GM23338 (cell line): ENCODE measurements at regions not wholly inside any gene's neighbourhood (a gene's known extent, or its start where the extent isn't known, plus 50 kb on each side); places are given as distances from the start of the nearest gene placed in this dataset.

Experiments
- ATAC-seq: fragments of 200-7000 bp; cut with Tn5 transposase; 3 replicates; pipeline ENCODE4 v1.9.1; 2020
- DNase-seq: peaks from one replicate; pipeline ENCODE4 v3.0.0-alpha.2; 2015; ENCODE audit warnings: low spot score
- H2AFZ ChIP-seq: fragments of 200-600 bp; sonication (generic); 2 replicates; pipeline ENCODE4 v1.8.0; 2016; ENCODE audit warnings: antibody characterized with exemption, mild to moderate bottlenecking, moderate library complexity
- H3F3A ChIP-seq: fragments of 200-600 bp; sonication (generic); replicated peaks from 2 replicates; pipeline ENCODE4 v1.8.0; 2017; ENCODE audit warnings: antibody characterized with exemption, mixed run types, low read depth
- H3K27ac ChIP-seq: fragments of 200-600 bp; sonication (generic); 2 replicates; pipeline ENCODE4 v1.6.1; 2016; ENCODE audit warnings: low read depth
- H3K27me3 ChIP-seq: fragments of 200-600 bp; sonication (generic); 2 replicates; pipeline ENCODE4 v1.8.0; 2016; ENCODE audit warnings: mild to moderate bottlenecking, mixed run types, moderate library complexity; ENCODE audit not compliant: insufficient read depth
- H3K36me3 ChIP-seq: fragments of 200-600 bp; sonication (generic); 2 replicates; pipeline ENCODE4 v1.8.0; 2016; ENCODE audit warnings: mild to moderate bottlenecking; ENCODE audit not compliant: insufficient read depth
- H3K4me1 ChIP-seq: fragments of 200-600 bp; sonication (generic); 2 replicates; pipeline ENCODE4 v1.8.0; 2016; ENCODE audit warnings: mild to moderate bottlenecking, moderate library complexity; ENCODE audit not compliant: insufficient read depth
- H3K4me2 ChIP-seq: fragments of 200-600 bp; sonication (generic); 2 replicates; pipeline ENCODE4 v1.7.1; 2017; ENCODE audit warnings: mixed run types
- H3K4me3 ChIP-seq: fragments of 200-600 bp; sonication (generic); 2 replicates; pipeline ENCODE4 v1.6.1; 2016; ENCODE audit warnings: mixed run types
- H3K79me2 ChIP-seq: fragments of 200-600 bp; sonication (generic); replicated peaks from 2 replicates; pipeline ENCODE4 v1.8.0; 2017; ENCODE audit warnings: mild to moderate bottlenecking; ENCODE audit not compliant: insufficient read depth
- H3K9me2 ChIP-seq: fragments of 200-600 bp; sonication (generic); 2 replicates; pipeline ENCODE4 v1.8.0; 2017; ENCODE audit not compliant: insufficient read depth
- H4K20me1 ChIP-seq: fragments of 200-600 bp; sonication (generic); replicated peaks from 2 replicates; pipeline ENCODE4 v1.8.0; 2017; ENCODE audit warnings: mild to moderate bottlenecking; ENCODE audit not compliant: insufficient read depth
- H3K27ac Mint-ChIP-seq: 2 replicates; pipeline ENCODE4 v1.8.0; 2020; ENCODE audit warnings: inconsistent platforms, mild to moderate bottlenecking, moderate library complexity, mixed read lengths
- H3K27me3 Mint-ChIP-seq: 3 replicates; pipeline ENCODE4 v1.8.0; 2022; ENCODE audit warnings: low read depth, mild to moderate bottlenecking, moderate library complexity, mixed read lengths, inconsistent platforms; ENCODE audit not compliant: insufficient read depth, poor library complexity
- H3K36me3 Mint-ChIP-seq: 3 replicates; pipeline ENCODE4 v1.8.0; 2021; ENCODE audit warnings: low read depth, mild to moderate bottlenecking, inconsistent platforms, moderate library complexity, mixed read lengths
- H3K4me1 Mint-ChIP-seq: 3 replicates; pipeline ENCODE4 v1.8.0; 2020; ENCODE audit warnings: mild to moderate bottlenecking, inconsistent platforms, mixed read lengths
- H3K4me3 Mint-ChIP-seq: 3 replicates; pipeline ENCODE4 v1.8.0; 2021; ENCODE audit warnings: moderate library complexity, mild to moderate bottlenecking, inconsistent platforms, mixed read lengths
- H3K9me3 Mint-ChIP-seq: 3 replicates; pipeline ENCODE4 v1.8.0; 2020; ENCODE audit warnings: moderate library complexity, mild to moderate bottlenecking, inconsistent platforms, mixed read lengths
- CREB1 ChIP-seq: fragments of 250-450 bp; sonication (Bioruptor Pico); IDR thresholded peaks from 2 replicates; pipeline ENCODE4 v1.5.0; 2020; ENCODE audit warnings: low read depth, mild to moderate bottlenecking, moderate library complexity
- EZH2 ChIP-seq: fragments of 200-600 bp; sonication (generic); IDR thresholded peaks from one replicate; pipeline ENCODE4 v1.8.0; 2017; ENCODE audit warnings: antibody characterized with exemption, mild to moderate bottlenecking, low read depth; ENCODE audit not compliant: unreplicated experiment
- EZH2phosphoT487 ChIP-seq: fragments of 200-600 bp; sonication (generic); IDR thresholded peaks from one replicate; pipeline ENCODE4 v1.8.1; 2018; ENCODE audit warnings: antibody characterized with exemption; ENCODE audit not compliant: unreplicated experiment
- NANOG ChIP-seq: IDR thresholded peaks from 2 replicates; pipeline ENCODE4 v1.6.1; 2016; ENCODE audit warnings: antibody characterized with exemption, borderline replicate concordance
- POLR2AphosphoS5 ChIP-seq: IDR thresholded peaks from 2 replicates; pipeline ENCODE4 v1.6.1; 2016; ENCODE audit warnings: antibody characterized with exemption, low read depth
- STAT1 ChIP-seq: IDR thresholded peaks from one replicate; pipeline ENCODE4 v1.6.1; 2016; ENCODE audit warnings: antibody characterized with exemption; ENCODE audit not compliant: unreplicated experiment
- ZNF114 ChIP-seq: fragments of 250-450 bp; sonication (Bioruptor Pico); IDR thresholded peaks from 2 replicates; pipeline ENCODE4 v1.5.0; 2020; ENCODE audit warnings: mild to moderate bottlenecking, moderate library complexity
- ZNF331 ChIP-seq: fragments of 250-450 bp; sonication (Bioruptor Pico); IDR thresholded peaks from 2 replicates; pipeline ENCODE4 v1.5.0; 2020; ENCODE audit warnings: low read depth, mild to moderate bottlenecking, moderate library complexity
- TF ChIP-seq, protein P1 (sequence below): IDR thresholded peaks from 2 replicates; pipeline ENCODE4 v1.6.1; 2016; ENCODE audit warnings: antibody characterized with exemption
- TF ChIP-seq, protein P2 (sequence below): fragments of 250-450 bp; sonication (Bioruptor Pico); IDR thresholded peaks from 2 replicates; pipeline ENCODE4 v1.5.0; 2020; ENCODE audit warnings: mild to moderate bottlenecking, moderate library complexity

DNA sequence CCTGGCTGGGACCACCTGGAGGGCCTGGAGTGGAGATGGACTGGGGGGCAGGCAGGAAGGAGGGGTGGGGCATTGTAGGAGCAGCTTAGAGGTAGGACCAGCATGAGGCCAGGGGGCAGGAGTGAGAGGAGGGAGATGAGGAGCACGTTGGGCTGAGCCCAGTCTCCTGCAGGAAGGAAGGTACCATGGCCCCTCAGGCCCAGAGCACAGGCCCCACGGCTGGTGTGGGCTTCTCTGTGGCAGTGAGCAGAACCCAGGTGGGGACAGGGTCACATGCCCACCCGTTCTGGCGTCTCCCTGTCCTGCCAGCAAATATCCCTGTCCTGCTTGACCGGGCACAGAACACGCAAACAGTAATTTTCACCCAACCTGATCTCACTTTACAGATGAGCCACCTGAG is 141.8 kb downstream of the ENGASE start:
- H3K4me1 Mint-ChIP-seq, result peaks cover 62% of the 10 kb centered on the region
- no peaks in the 10 kb centered on the region for H4K20me1 ChIP-seq
- H3K4me2 ChIP-seq, result no peak overlapping the region
- peaks cover 15% of the 10 kb centered on the region for H3K27me3 Mint-ChIP-seq
- no peak overlapping the region for H3K4me3 Mint-ChIP-seq
- no peaks in the 10 kb centered on the region for H3K9me2 ChIP-seq
- H3K4me1 ChIP-seq, result peaks cover 54% of the 10 kb centered on the region
- no peaks in the 10 kb centered on the region for H3K79me2 ChIP-seq
- no peak overlapping the region for H2AFZ ChIP-seq
- H3K36me3 Mint-ChIP-seq, result no peaks in the 10 kb centered on the region
- TF ChIP-seq ZNF114 (CRISPR knock-in tag) (no peak), EZH2phosphoT487 (no peak), POLR2AphosphoS5 (no peak), NANOG (no peak), STAT1 (no peak), ZNF331 (CRISPR knock-in tag) (no peak), EZH2 (no peak), CREB1 (CRISPR knock-in tag) (no peak)
- TF ChIP-seq, protein P1, sequence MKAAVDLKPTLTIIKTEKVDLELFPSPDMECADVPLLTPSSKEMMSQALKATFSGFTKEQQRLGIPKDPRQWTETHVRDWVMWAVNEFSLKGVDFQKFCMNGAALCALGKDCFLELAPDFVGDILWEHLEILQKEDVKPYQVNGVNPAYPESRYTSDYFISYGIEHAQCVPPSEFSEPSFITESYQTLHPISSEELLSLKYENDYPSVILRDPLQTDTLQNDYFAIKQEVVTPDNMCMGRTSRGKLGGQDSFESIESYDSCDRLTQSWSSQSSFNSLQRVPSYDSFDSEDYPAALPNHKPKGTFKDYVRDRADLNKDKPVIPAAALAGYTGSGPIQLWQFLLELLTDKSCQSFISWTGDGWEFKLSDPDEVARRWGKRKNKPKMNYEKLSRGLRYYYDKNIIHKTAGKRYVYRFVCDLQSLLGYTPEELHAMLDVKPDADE, result no peak
- TF ChIP-seq, protein P2, sequence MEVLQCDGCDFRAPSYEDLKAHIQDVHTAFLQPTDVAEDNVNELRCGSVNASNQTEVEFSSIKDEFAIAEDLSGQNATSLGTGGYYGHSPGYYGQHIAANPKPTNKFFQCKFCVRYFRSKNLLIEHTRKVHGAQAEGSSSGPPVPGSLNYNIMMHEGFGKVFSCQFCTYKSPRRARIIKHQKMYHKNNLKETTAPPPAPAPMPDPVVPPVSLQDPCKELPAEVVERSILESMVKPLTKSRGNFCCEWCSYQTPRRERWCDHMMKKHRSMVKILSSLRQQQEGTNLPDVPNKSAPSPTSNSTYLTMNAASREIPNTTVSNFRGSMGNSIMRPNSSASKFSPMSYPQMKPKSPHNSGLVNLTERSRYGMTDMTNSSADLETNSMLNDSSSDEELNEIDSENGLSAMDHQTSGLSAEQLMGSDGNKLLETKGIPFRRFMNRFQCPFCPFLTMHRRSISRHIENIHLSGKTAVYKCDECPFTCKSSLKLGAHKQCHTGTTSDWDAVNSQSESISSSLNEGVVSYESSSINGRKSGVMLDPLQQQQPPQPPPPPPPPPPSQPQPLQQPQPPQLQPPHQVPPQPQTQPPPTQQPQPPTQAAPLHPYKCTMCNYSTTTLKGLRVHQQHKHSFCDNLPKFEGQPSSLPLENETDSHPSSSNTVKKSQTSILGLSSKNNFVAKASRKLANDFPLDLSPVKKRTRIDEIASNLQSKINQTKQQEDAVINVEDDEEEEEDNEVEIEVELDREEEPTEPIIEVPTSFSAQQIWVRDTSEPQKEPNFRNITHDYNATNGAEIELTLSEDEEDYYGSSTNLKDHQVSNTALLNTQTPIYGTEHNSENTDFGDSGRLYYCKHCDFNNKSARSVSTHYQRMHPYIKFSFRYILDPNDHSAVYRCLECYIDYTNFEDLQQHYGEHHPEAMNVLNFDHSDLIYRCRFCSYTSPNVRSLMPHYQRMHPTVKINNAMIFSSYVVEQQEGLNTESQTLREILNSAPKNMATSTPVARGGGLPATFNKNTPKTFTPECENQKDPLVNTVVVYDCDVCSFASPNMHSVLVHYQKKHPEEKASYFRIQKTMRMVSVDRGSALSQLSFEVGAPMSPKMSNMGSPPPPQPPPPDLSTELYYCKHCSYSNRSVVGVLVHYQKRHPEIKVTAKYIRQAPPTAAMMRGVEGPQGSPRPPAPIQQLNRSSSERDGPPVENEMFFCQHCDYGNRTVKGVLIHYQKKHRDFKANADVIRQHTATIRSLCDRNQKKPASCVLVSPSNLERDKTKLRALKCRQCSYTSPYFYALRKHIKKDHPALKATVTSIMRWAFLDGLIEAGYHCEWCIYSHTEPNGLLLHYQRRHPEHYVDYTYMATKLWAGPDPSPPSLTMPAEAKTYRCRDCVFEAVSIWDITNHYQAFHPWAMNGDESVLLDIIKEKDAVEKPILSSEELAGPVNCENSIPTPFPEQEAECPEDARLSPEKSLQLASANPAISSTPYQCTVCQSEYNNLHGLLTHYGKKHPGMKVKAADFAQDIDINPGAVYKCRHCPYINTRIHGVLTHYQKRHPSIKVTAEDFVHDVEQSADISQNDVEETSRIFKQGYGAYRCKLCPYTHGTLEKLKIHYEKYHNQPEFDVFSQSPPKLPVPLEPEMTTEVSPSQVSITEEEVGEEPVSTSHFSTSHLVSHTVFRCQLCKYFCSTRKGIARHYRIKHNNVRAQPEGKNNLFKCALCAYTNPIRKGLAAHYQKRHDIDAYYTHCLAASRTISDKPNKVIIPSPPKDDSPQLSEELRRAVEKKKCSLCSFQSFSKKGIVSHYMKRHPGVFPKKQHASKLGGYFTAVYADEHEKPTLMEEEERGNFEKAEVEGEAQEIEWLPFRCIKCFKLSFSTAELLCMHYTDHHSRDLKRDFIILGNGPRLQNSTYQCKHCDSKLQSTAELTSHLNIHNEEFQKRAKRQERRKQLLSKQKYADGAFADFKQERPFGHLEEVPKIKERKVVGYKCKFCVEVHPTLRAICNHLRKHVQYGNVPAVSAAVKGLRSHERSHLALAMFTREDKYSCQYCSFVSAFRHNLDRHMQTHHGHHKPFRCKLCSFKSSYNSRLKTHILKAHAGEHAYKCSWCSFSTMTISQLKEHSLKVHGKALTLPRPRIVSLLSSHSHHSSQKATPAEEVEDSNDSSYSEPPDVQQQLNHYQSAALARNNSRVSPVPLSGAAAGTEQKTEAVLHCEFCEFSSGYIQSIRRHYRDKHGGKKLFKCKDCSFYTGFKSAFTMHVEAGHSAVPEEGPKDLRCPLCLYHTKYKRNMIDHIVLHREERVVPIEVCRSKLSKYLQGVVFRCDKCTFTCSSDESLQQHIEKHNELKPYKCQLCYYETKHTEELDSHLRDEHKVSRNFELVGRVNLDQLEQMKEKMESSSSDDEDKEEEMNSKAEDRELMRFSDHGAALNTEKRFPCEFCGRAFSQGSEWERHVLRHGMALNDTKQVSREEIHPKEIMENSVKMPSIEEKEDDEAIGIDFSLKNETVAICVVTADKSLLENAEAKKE (CRISPR knock-in tag), result no peak
- no peak for ATAC-seq
- no peak overlapping the region for H3K4me3 ChIP-seq
- no peak for DNase-seq
- no peaks in the 10 kb centered on the region for H3K27me3 ChIP-seq
- no peaks in the 10 kb centered on the region for H3K36me3 ChIP-seq
- no peak overlapping the region for H3K27ac ChIP-seq
- H3K9me3 Mint-ChIP-seq, result no peaks in the 10 kb centered on the region; the same call in 2 of the 3 replicates
- H3K27ac Mint-ChIP-seq, result no peak overlapping the region
- peaks cover 12% of the 10 kb centered on the region; the same call in 1 of the 2 replicates for H3F3A ChIP-seq
